ENCODE measurements at regions not wholly inside any gene's neighbourhood (a gene's known extent, or its start where the extent isn't known, plus 50 kb on each side); places are given as distances from the start of the nearest gene placed in this dataset.
"Not testable (repeated sequence)": the region's sequence is repeated elsewhere in the genome, so short reads cannot be mapped to it uniquely, and the experiment has no call there.

GRCh38 chr12:115285429-115285828 is 601.5 kb upstream of the TBX3 start:
- not testable (repeated sequence) for TF ChIP-seq POLR2A (IDR thresholded peaks at IDR 0.05; ENCODE audit: low read depth, low read length); CTCF (IDR thresholded peaks at IDR 0.05; ENCODE audit: extremely low read depth in 1 of 2, insufficient read depth in 1 of 2, low read depth in 1 of 2, low read length in 2 of 2); EZH2 (IDR thresholded peaks at IDR 0.05; ENCODE audit: borderline replicate concordance, low read depth, low read length, severe bottlenecking); MYC (IDR thresholded peaks at IDR 0.05; ENCODE audit: low read depth, low read length); JUN (IDR thresholded peaks at IDR 0.05; ENCODE audit: borderline replicate concordance, insufficient read depth, insufficient read length, low read depth)
- TF ChIP-seq, protein P1, sequence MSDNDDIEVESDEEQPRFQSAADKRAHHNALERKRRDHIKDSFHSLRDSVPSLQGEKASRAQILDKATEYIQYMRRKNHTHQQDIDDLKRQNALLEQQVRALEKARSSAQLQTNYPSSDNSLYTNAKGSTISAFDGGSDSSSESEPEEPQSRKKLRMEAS (IDR thresholded peaks at IDR 0.05; ENCODE audit: insufficient read depth, insufficient read length): not testable (repeated sequence)

Measured in endothelial cell of umbilical vein (primary cell).